Ovary (tissue), 7 donors: ENCODE measurements at regions not wholly inside any gene's neighbourhood (a gene's known extent, or its start where the extent isn't known, plus 50 kb on each side); places are given as distances from the start of the nearest gene placed in this dataset.

Experiments used
- DNase-seq, 5 donors: peaks; one replicate each; pipeline ENCODE4 v3.0.0-alpha.2; 2019 to 2020
- H3K27ac ChIP-seq, 2 donors: fragments of 200-600 bp; one replicate each; pipeline versions ENCODE4 v1.5.1 to v1.8.0; 2019 to 2022
- H3K27me3 ChIP-seq: fragments of 200-600 bp; one replicate; pipeline ENCODE4 v1.8.0; 2022
- H3K36me3 ChIP-seq: fragments of 200-600 bp; sonication (generic); one replicate; pipeline ENCODE4 v1.5.1; 2019
- H3K4me1 ChIP-seq: one replicate; pipeline ENCODE4 v1.8.1; 2013; ENCODE audit warnings: mild to moderate bottlenecking, moderate library complexity; ENCODE audit not compliant: insufficient read depth
- H3K4me3 ChIP-seq: fragments of 200-600 bp; sonication (generic); one replicate; pipeline ENCODE4 v1.5.1; 2017
- H3K9me3 ChIP-seq, 2 donors: fragments of 200-600 bp in 1 of 2; sonication (generic) in 1 of 2; one replicate each; pipeline versions ENCODE4 v1.5.1 to v1.8.1; 2013 to 2019; ENCODE audit warnings: mild to moderate bottlenecking in 1 of 2, moderate library complexity in 1 of 2
- CTCF ChIP-seq, 3 donors: fragments of 450-650 bp in 2 of 3; fragments of 200-600 bp in 1 of 3; IDR thresholded peaks; one replicate each; pipeline versions ENCODE4 v1.5.1 to v1.8.0; 2016 to 2022; ENCODE audit warnings: antibody characterized with exemption in 3 of 3, mild to moderate bottlenecking in 1 of 3
- EP300 ChIP-seq: sonication (generic); formaldehyde crosslinking; IDR thresholded peaks from one replicate; pipeline ENCODE4 v1.6.1; 2017; ENCODE audit warnings: antibody characterized with exemption
- POLR2A ChIP-seq: fragments of 450-650 bp; IDR thresholded peaks from one replicate; pipeline ENCODE4 v1.6.1; 2017; ENCODE audit warnings: antibody characterized with exemption, mild to moderate bottlenecking, moderate library complexity
- WGBS, 3 donors: extraction: QIAGEN DNeasy Blood & Tissue Kit in 1 of 3; methylation state at CpG; one replicate each; pipeline versions ENCODE4 v1.1.5 to v1.1.7; 2013 to 2017; 5-methylcytosine and 5-hydroxymethylcytosine counted together
- intact Hi-C, 4 donors: fragments of 100-400 bp; cut with DNase I; formaldehyde crosslinking; loops; one replicate each; pipeline versions ENCODE4 v1.11.0 to v1.15.1; 2022 to 2023
- donor health status: DM: no; HTN: no; CAD: no; lungs with moderate emphysema.
- donor health status: DM: no; HTN: no; CAD: no.
- donor health status: Bipolar disorder and iron deficiency.
- donor health status: DM: no; HTN: no; CAD: no.
- donor health status: DM: yes; HTN: yes; CAD: no.

- Histone ChIP-seq H3K4me1 (no peaks in the 10 kb centered on the region), H3K27me3 (no peaks in the 10 kb centered on the region), H3K27ac (no peak overlapping the region), H3K9me3 (no peaks in the 10 kb centered on the region), H3K36me3 (no peaks in the 10 kb centered on the region), H3K4me3 (no peak overlapping the region)
- TF ChIP-seq CTCF (IDR thresholded peaks at IDR 0.05) = peak in 1 of 3 donors; percentile 24
- no peak for TF ChIP-seq POLR2A
- intact Hi-C loops = no loop called here
- 49 to 62% (median 59%) methylated on average over 14 of the region's 14 CpGs for WGBS, 3 donors
- DNase-seq = no peak
Measured at GRCh38 chr15:29938361-29939335, 116.4 kb upstream of the TJP1 start.

- H3K27me3 ChIP-seq = no peaks in the 10 kb centered on the region
- no peaks in the 10 kb centered on the region for H3K4me1 ChIP-seq
- H3K36me3 ChIP-seq = no peaks in the 10 kb centered on the region
- DNase-seq = no peak
- 73 to 82% (median 81%) methylated on average over 2 of the region's 2 CpGs for WGBS, 3 donors
- no peaks in the 10 kb centered on the region for H3K9me3 ChIP-seq
- H3K4me3 ChIP-seq = no peak overlapping the region
- TF ChIP-seq POLR2A (no peak), CTCF (IDR thresholded peaks at IDR 0.05) (no peak), EP300 (no peak)
- no peak overlapping the region for H3K27ac ChIP-seq
- intact Hi-C loops = no loop called here
Measured at GRCh38 chr15:29937956-29938355, 115.7 kb upstream of the TJP1 start.

- no peaks in the 10 kb centered on the region for H3K4me1 ChIP-seq
- DNase-seq = no peak
- intact Hi-C loops = no loop called here
- H3K27ac ChIP-seq = no peak overlapping the region
- no peaks in the 10 kb centered on the region for H3K27me3 ChIP-seq
- TF ChIP-seq CTCF (IDR thresholded peaks at IDR 0.05) (no peak), POLR2A (no peak), EP300 (no peak)
- 85 to 88% (median 87%) methylated on average over 10 of the region's 10 CpGs for WGBS, 3 donors
- H3K9me3 ChIP-seq = no peaks in the 10 kb centered on the region
- H3K36me3 ChIP-seq = no peaks in the 10 kb centered on the region
- no peak overlapping the region for H3K4me3 ChIP-seq
Measured at GRCh38 chr15:29936353-29937049, 114.2 kb upstream of the TJP1 start.

GRCh38 chr15:29935296-29936004 is 113.2 kb upstream of the TJP1 start:
- Histone ChIP-seq H3K36me3 (no peaks in the 10 kb centered on the region), H3K9me3 (no peaks in the 10 kb centered on the region), H3K4me1 (no peaks in the 10 kb centered on the region), H3K27me3 (no peaks in the 10 kb centered on the region), H3K4me3 (no peak overlapping the region), H3K27ac (no peak overlapping the region)
- DNase-seq = no peak
- TF ChIP-seq EP300 = no peak
- no peak for TF ChIP-seq CTCF (IDR thresholded peaks at IDR 0.05)
- TF ChIP-seq POLR2A = no peak
- intact Hi-C loops = no loop called here
- WGBS, 3 donors = 80 to 92% (median 89%) methylated on average over 3 of the region's 3 CpGs
